Prostate gland (tissue), 2 donors: ENCODE measurements at regions not wholly inside any gene's neighbourhood (a gene's known extent, or its start where the extent isn't known, plus 50 kb on each side); places are given as distances from the start of the nearest gene placed in this dataset.

Experiments used
- CTCF ChIP-seq, 4 experiments: fragments of 200-600 bp in 2 of 4; fragments of 450-650 bp in 2 of 4; sonication (generic) in 2 of 4; IDR thresholded peaks; 1 replicate in 3 of 4; 2 replicates in 1 of 4; pipeline ENCODE4 v1.5.1; 2016 to 2019; ENCODE audit warnings: antibody characterized with exemption in 4 of 4, mild to moderate bottlenecking in 2 of 4, moderate library complexity in 2 of 4
- POLR2A ChIP-seq: fragments of 450-650 bp; IDR thresholded peaks from one replicate; pipeline ENCODE4 v1.6.1; 2016; ENCODE audit warnings: antibody characterized with exemption, mild to moderate bottlenecking
- POLR2AphosphoS5 ChIP-seq: sonication (generic); formaldehyde crosslinking; IDR thresholded peaks from one replicate; pipeline ENCODE4 v1.6.1; 2017; ENCODE audit warnings: antibody characterized with exemption

DNA sequence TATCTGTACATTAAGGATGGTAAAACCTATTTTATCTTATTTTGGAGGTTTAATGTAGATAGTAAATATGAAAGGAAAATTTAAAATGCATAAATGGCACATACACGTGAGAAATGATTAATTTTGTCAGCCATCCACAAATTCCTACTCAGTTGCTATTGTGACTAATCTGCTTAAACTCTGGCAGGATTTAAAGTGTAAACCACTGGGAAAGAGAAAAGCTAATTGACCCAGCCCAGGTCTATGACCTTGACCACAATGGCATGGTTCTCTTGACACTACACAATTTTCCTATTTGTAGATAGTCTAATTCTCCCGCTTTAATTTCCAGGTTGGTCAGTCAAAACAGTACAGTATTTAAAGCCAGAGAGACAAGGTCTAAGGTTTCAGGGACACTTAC is 459.0 kb upstream of the KLF4 start:
- no peak for TF ChIP-seq POLR2AphosphoS5
- no peak for TF ChIP-seq CTCF (IDR thresholded peaks at IDR 0.05)
- no peak for TF ChIP-seq POLR2A
